Calu3 (cell line): ENCODE measurements at regions not wholly inside any gene's neighbourhood (a gene's known extent, or its start where the extent isn't known, plus 50 kb on each side); places are given as distances from the start of the nearest gene placed in this dataset.

Experiments
- BruUV-seq: library from RNA; stranded (reverse); fragments of 400-500 nt; replicated peaks from 2 replicates; lab custom pipeline; 2021; lab: Mats Ljungman, UMichigan
- CTCF ChIA-PET: fragments of 300-600 bp; sonication (Branson Sonifier 250); formaldehyde crosslinking; loops from one replicate; lab custom pipeline; 2022; ENCODE audit warnings: antibody characterized with exemption; lab: Charles Lee
- DNase-seq: peaks from one replicate; pipeline ENCODE4 v3.0.0; 2022
- H3K27ac Mint-ChIP-seq: one replicate; pipeline ENCODE4 v1.8.0; 2022; ENCODE audit warnings: mixed read lengths; ENCODE audit not compliant: unreplicated experiment
- H3K27me3 Mint-ChIP-seq: one replicate; pipeline ENCODE4 v1.8.0; 2022; ENCODE audit warnings: mixed read lengths; ENCODE audit not compliant: unreplicated experiment
- H3K36me3 Mint-ChIP-seq: one replicate; pipeline ENCODE4 v1.8.0; 2022; ENCODE audit warnings: mild to moderate bottlenecking, moderate library complexity, mixed read lengths; ENCODE audit not compliant: insufficient read depth, unreplicated experiment
- H3K4me1 Mint-ChIP-seq: one replicate; pipeline ENCODE4 v1.8.0; 2022; ENCODE audit warnings: mild to moderate bottlenecking, low read depth, mixed read lengths; ENCODE audit not compliant: unreplicated experiment
- H3K4me3 Mint-ChIP-seq: one replicate; pipeline ENCODE4 v1.8.0; 2022; ENCODE audit warnings: mild to moderate bottlenecking, low read depth, moderate library complexity, mixed read lengths; ENCODE audit not compliant: unreplicated experiment
- H3K9me3 Mint-ChIP-seq: one replicate; pipeline ENCODE4 v1.8.0; 2022; ENCODE audit warnings: low read depth, mixed read lengths; ENCODE audit not compliant: unreplicated experiment
- CTCF ChIP-seq: fragments of 200-600 bp; IDR thresholded peaks from one replicate; pipeline ENCODE4 v1.8.0; 2022; ENCODE audit warnings: antibody characterized with exemption; ENCODE audit not compliant: unreplicated experiment
- intact Hi-C: fragments of 100-400 bp; cut with micrococcal nuclease; formaldehyde crosslinking; loops from one replicate; pipeline ENCODE4 v1.10.0; 2022; ENCODE audit not compliant: unreplicated experiment

GRCh38 chrX:42616981-42617380, 161.0 kb downstream of the PPP1R2C start:
- Mint-ChIP-seq H3K9me3 (no peaks in the 10 kb centered on the region), H3K4me3 (no peak overlapping the region), H3K27ac (no peak overlapping the region), H3K36me3 (no peaks in the 10 kb centered on the region), H3K27me3 (no peaks in the 10 kb centered on the region), H3K4me1 (peaks cover 13% of the 10 kb centered on the region)
- intact Hi-C loops: no loop called here
- TF ChIP-seq CTCF: no peak
- CTCF ChIA-PET: no interaction called here
- DNase-seq: no peak
- BruUV-seq: no TSS peak

GRCh38 chrX:42615161-42615563, 162.8 kb downstream of the PPP1R2C start:
- H3K9me3 Mint-ChIP-seq: no peaks in the 10 kb centered on the region
- peak; percentile 17 for DNase-seq
- no peak overlapping the region for H3K4me3 Mint-ChIP-seq
- no peak overlapping the region for H3K27ac Mint-ChIP-seq
- no peaks in the 10 kb centered on the region for H3K36me3 Mint-ChIP-seq
- intact Hi-C loops: no loop called here
- no peak for TF ChIP-seq CTCF
- no TSS peak for BruUV-seq
- CTCF ChIA-PET: no interaction called here
- no peaks in the 10 kb centered on the region for H3K27me3 Mint-ChIP-seq
- H3K4me1 Mint-ChIP-seq: peaks cover 13% of the 10 kb centered on the region

- Mint-ChIP-seq H3K27me3 (no peaks in the 10 kb centered on the region), H3K36me3 (no peaks in the 10 kb centered on the region), H3K9me3 (no peaks in the 10 kb centered on the region), H3K4me3 (no peak overlapping the region), H3K27ac (no peak overlapping the region), H3K4me1 (no peaks in the 10 kb centered on the region)
- no peak for TF ChIP-seq CTCF
- intact Hi-C loops: no loop called here
- no TSS peak for BruUV-seq
- no peak for DNase-seq
- CTCF ChIA-PET: no interaction called here
Observed at GRCh38 chrX:42606591-42606990, 171.4 kb downstream of the PPP1R2C start.

- intact Hi-C loops: no loop called here
- no peak for DNase-seq
- no peak overlapping the region for H3K4me3 Mint-ChIP-seq
- no peaks in the 10 kb centered on the region for H3K4me1 Mint-ChIP-seq
- no TSS peak for BruUV-seq
- no peaks in the 10 kb centered on the region for H3K9me3 Mint-ChIP-seq
- CTCF ChIA-PET: no interaction called here
- no peaks in the 10 kb centered on the region for H3K27me3 Mint-ChIP-seq
- H3K27ac Mint-ChIP-seq: no peak overlapping the region
- H3K36me3 Mint-ChIP-seq: no peaks in the 10 kb centered on the region
- TF ChIP-seq CTCF: no peak
Observed at GRCh38 chrX:42604302-42604701, 173.7 kb downstream of the PPP1R2C start.
